ENCODE measurements at regions not wholly inside any gene's neighbourhood (a gene's known extent, or its start where the extent isn't known, plus 50 kb on each side); places are given as distances from the start of the nearest gene placed in this dataset.
"Not testable (repeated sequence)": the region's sequence is repeated elsewhere in the genome, so short reads cannot be mapped to it uniquely, and the experiment has no call there.

- DNase-seq (ENCODE audit: low read depth), result no peak
These were observed 50.8 kb upstream of the SEL1L start for GRCh38 chr14:81584495-81584894.

DNA sequence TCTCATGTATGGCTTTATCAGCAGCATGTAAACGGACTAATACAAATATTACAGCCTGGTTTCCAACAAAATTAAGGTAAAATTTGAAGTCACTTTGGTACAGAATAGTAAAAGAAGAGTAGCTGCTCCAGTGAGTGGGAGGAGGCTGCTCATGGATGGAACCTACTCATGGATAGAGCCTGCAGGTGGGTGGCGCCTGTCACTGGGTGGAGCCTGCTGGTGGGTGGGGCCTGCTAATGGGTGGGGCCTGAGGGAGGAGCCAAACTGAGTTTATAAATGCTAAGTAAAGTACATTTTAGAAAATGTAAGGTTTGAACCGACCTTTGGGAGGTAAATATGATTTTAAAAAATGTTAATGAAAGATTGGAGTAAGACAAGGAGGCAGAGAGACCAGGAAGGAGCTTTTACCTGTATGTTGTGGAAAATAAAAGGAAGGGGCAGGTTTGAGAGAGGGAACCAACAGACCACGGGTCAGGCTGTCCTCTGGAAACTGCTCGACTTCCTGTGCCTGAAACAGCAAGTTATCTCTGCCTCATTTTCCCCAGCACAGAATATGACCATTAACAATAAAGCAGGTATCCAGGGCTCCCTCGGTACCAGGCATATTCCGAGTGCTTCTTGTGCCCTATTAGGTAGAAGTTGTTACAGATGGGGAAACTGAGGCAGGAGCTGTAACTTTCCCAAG is 55.9 kb upstream of the SEL1L start:
- no peak for DNase-seq (ENCODE audit: low read depth)

DNA sequence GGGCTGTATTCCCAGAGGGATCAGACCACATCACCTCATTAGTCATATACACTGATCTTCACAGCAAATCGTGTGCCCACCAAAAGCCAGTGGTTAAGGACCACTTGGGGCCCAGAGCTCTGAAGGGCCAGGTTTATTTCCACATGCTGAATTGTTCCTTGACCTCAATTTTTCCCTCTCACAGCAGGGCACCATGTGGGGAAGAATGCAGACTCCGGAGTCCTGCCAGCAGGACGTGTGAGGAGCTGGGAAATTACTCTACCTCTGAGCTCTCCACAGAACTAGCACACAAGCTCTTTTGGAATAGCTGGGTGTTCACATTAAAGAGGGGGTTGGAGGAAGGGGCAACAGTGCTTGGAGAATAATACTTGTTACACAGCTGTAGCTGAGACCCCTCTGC is 57.6 kb upstream of the SEL1L start:
- no peak for DNase-seq (ENCODE audit: low read depth)

- DNase-seq (ENCODE audit: low read depth), result no peak
These were observed 60.4 kb upstream of the SEL1L start for GRCh38 chr14:81594012-81594411.

- DNase-seq (ENCODE audit: low read depth), result no peak
These were observed 72.0 kb upstream of the SEL1L start for GRCh38 chr14:81605660-81606059.

DNA sequence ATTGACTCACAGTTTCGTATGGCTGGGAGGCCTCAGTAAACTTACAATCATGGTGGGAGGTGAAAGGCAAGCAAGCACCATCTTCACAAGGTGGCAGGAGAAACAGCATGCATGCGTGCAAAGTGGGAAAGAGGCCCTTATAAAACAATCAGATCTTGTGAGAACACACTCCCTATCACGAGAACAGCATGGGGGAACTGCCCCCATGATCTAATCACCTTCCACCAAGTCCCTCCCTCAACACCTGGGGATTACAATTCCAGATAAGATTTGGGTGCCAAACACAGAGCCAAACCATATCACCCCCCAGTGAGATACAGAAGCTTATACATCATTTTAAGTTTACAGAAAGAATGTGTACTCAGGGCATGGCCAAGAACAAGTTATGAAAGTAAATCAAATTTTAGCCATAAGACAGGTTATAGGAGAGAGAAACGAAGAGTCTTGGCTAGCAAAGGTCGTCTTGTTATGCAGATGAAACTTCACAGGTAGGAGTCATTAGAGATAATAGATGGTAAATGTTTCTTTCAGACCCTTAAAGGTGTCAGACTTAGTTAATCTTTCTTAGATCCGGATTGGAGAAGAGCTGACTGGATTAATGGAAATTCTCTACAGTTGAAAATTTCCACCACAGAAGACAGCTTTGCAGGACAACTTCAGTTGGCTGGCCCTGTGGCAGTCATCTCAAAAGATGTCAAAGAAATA is 79.8 kb upstream of the SEL1L start:
- no peak for DNase-seq (ENCODE audit: low read depth)

DNA sequence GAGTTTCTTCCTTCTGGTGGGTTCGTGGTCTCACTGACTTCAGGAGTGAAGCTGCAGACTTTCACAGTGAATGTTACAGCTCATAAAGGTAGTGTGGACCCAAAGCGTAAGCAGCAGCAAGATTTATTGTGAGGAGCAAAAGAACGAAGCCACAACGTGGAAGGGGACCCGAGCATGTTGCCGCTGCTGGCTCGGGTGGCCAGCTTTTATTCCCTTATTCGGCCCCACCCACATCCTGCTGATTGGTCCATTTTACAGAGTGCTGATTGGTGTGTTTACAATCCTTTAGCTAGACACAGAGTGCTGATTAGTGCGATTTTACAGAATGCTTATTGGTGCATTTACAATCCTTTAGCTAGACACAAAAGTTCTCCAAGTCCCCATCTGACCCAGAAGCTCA is 80.6 kb upstream of the SEL1L start:
- not testable (repeated sequence) for DNase-seq (ENCODE audit: low read depth)

GRCh38 chr14:81618695-81619094 is 85.0 kb upstream of the SEL1L start:
- no peak for DNase-seq (ENCODE audit: low read depth)

DNA sequence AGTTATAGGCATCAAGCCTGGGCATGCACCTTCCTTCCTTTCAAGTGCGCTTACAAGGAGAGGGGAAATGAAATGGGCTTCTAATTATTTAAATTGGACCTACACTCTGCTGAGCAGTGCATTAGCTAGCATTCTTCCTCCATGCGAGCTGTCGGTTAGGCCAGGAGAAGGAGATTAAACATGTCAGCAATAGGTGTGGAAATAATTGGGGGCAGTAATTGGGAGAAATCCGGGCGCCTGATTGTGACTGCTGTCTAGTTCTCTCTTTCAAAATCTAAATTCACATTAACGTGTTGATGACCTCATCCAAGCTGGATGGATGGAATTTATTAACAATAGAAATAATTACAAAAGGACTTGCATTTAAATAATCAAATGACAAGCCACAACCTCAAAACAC is 86.2 kb upstream of the SEL1L start:
- no peak for DNase-seq (ENCODE audit: low read depth)

GRCh38 chr14:81623771-81624396 is 90.2 kb upstream of the SEL1L start:
- DNase-seq (ENCODE audit: low read depth), result not testable (repeated sequence)

DNA sequence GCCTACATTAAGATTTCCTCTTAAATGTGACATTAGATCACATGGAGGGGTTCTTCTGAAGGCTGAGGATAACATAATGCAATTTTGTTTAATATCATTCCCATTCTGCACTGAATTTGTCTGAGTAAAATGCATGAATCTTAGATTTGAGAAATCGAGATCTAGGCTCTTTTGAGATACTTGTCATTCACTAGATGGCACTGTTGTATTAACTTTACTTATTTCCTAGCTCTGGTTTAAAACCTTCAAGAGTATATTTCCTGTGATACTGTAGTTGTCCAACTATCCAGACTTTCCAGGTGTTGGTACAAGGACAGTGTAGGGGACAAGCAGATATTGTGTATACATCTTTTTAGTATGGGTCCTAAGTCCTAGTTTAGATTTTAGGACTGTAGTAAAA is 91.7 kb upstream of the SEL1L start:
- DNase-seq (ENCODE audit: low read depth), result peak; percentile 5

DNA sequence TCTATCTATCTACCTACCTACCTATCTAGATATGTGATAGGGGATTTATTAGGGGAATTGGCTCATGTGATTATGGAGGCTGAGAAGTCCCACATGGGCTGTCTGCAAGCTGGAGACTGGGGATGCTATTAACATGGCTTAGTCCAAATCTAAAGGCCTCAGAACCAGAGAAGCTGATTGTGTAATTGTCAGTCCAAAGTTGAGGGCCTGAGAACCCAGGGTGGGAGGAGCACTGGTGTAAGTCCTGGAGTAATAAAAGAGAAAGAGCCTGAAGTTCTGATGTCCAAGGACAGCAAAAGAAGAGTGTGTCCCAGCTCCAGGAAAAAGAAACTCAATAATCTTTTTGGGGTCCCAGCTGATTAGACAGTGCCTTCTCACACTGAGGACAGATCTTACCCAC is 98.5 kb upstream of the SEL1L start:
- no peak for DNase-seq (ENCODE audit: low read depth)

GRCh38 chr14:81633496-81633895 is 99.8 kb upstream of the SEL1L start:
- DNase-seq (ENCODE audit: low read depth), result no peak

DNA sequence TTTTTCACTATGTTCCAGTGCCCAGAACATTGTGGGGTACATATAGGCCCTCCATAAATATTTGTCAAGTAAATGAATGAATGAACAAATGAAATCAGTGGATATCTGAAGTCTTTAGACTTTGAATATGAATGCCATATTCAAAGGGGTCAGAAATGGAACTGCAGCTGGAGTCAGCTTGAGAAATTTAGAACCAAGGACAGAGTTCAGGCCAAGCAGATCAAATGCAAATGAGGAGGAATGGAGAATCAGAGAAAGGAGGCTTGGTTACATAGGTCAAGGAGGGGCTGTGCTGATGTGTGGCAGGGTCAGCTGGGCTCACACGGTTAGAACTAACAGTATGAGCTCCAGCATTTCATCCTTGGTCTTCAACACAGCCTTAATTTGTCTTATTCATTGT is 104.0 kb upstream of the SEL1L start:
- no peak for DNase-seq (ENCODE audit: low read depth)

- no peak for DNase-seq (ENCODE audit: low read depth)
These were observed 105.1 kb upstream of the SEL1L start for GRCh38 chr14:81638656-81639280.

- DNase-seq (ENCODE audit: low read depth), result no peak
These were observed 120.0 kb upstream of the SEL1L start for GRCh38 chr14:81653626-81654025.

DNA sequence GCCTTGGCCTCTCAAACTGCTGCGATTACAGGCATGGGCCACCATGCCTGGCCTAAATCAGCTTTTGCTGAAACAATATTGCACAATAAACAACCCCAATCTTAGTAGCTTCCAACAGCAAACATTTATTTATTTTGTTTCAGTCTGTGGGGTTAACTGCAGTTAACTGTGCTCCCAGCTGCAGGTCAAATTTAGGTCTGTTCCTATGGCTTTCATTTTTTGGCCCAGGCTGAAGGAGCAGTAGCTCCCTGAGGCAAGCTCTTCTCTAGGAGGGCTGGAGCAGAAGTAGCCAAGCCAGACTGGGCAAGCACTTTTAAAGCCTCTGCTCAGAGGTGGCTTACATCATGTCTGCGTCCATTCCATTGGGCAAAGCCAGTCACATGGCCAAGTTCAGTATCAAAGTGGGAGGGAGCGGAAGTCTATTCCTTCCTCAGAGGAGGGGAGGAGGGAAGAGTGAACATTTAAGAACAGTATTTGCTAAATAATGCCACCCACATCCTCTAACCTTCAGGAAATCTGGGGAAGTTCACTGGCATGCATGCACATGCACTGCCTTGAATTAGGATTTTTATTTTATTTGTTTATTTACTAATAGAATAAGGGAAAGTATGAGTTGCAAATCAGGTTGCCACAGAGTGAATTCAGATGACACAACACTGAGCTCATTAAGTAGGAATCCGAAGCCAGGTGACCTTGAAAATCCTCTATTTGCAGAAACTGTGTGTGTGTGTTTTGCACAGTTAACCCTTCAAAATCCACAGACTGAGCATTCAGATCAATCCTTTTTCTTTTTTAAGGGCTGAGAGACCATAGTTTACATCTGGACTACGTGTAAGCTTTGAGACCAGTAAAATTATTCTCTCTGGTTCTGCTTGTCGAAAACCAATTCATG is 122.0 kb upstream of the SEL1L start:
- no peak for DNase-seq (ENCODE audit: low read depth)

DNA sequence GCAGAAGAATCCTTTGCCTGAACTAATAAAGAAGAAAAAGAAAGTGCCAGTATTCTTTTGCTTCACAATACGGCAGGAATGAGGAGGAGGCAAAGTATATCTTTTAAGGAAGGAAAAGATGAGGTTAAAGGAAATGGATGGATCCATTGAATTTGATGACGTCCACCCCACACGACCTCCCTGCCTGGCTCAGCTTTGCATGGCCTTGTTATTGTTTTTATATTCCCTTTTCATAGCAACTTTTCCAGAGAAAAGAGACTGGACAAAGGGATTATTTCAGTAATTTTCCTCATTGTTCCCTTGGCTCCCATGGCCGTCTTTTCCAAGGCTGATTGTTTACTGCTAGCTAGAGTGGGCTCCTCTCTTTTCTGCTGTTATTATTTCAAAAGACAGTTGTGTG is 123.2 kb upstream of the SEL1L start:
- DNase-seq (ENCODE audit: low read depth), result no peak

DNA sequence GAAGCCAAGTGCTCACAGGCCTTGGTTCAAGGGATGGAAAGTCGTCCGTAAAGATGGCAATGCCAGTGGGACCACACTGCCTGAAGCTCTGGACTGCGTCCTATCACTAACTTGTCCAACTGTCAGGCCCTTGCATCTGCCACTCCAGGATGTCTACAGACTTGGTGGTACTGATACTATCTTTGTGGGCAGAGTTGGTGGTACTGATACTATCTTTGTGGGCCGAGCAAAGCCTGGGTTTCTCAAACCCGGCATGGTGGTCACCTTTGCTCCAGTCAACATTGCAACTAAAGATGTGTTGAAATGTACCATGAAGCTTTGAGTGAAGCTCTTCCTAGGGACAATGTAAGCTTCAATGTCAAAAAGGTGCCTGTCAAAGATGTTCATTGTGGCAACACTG is 128.4 kb upstream of the SEL1L start:
- DNase-seq (ENCODE audit: low read depth), result no peak

GRCh38 chr14:81662570-81663197 is 129.0 kb upstream of the SEL1L start:
- DNase-seq (ENCODE audit: low read depth), result no peak

GRCh38 chr14:81668626-81669274 is 135.1 kb upstream of the SEL1L start:
- DNase-seq (ENCODE audit: low read depth), result no peak

Measured in M059J (cell line).